ENCODE measurements at regions not wholly inside any gene's neighbourhood (a gene's known extent, or its start where the extent isn't known, plus 50 kb on each side); places are given as distances from the start of the nearest gene placed in this dataset.
"Not testable (repeated sequence)": the region's sequence is repeated elsewhere in the genome, so short reads cannot be mapped to it uniquely, and the experiment has no call there.

GRCh38 chrX:46366381-46367207, 178.6 kb downstream of the ZNF674 start:
- DNase-seq (ENCODE audit: low read depth in 2 of 2) = no peak

GRCh38 chrX:46354481-46354880, 190.7 kb downstream of the ZNF674 start:
- DNase-seq (ENCODE audit: low read depth in 2 of 2) = no peak

- no peak for DNase-seq (ENCODE audit: low read depth in 2 of 2)
Observed at GRCh38 chrX:46341767-46342322, 203.4 kb downstream of the ZNF674 start.

- no peak for DNase-seq (ENCODE audit: low read depth in 2 of 2)
Observed at GRCh38 chrX:46340696-46341095, 204.5 kb downstream of the ZNF674 start.

- no peak for DNase-seq (ENCODE audit: low read depth in 2 of 2)
Observed at GRCh38 chrX:46333550-46333949, 211.7 kb downstream of the ZNF674 start.

- DNase-seq (ENCODE audit: low read depth in 2 of 2) = no peak
Observed at GRCh38 chrX:46330981-46331380, 214.2 kb downstream of the ZNF674 start.

- no peak for DNase-seq (ENCODE audit: low read depth in 2 of 2)
Observed at GRCh38 chrX:46330513-46330912, 214.7 kb downstream of the ZNF674 start.

GRCh38 chrX:46328133-46328532, 217.1 kb downstream of the ZNF674 start:
- no peak for DNase-seq (ENCODE audit: low read depth in 2 of 2)

GRCh38 chrX:46327566-46328115, 217.6 kb downstream of the ZNF674 start:
- DNase-seq (ENCODE audit: low read depth in 2 of 2) = no peak

- no peak for DNase-seq (ENCODE audit: low read depth in 2 of 2)
Observed at GRCh38 chrX:46326161-46326560, 219.1 kb downstream of the ZNF674 start.

- DNase-seq (ENCODE audit: low read depth in 2 of 2) = peak; percentile 44 to 71
Observed at GRCh38 chrX:46325312-46325877, 219.8 kb downstream of the ZNF674 start.

- no peak for DNase-seq (ENCODE audit: low read depth in 2 of 2)
Observed at GRCh38 chrX:46324166-46324565, 221.1 kb downstream of the ZNF674 start.

- not testable (repeated sequence) for DNase-seq (ENCODE audit: low read depth in 2 of 2)
Observed at GRCh38 chrX:46322929-46323328, 222.3 kb downstream of the ZNF674 start.

GRCh38 chrX:46321676-46322075, 223.5 kb downstream of the ZNF674 start:
- DNase-seq (ENCODE audit: low read depth in 2 of 2) = no peak

- no peak for DNase-seq (ENCODE audit: low read depth in 2 of 2)
Observed at GRCh38 chrX:46319750-46320149, 225.5 kb downstream of the ZNF674 start.

- no peak for DNase-seq (ENCODE audit: low read depth in 2 of 2)
Observed at GRCh38 chrX:46318551-46318950, 226.7 kb downstream of the ZNF674 start.

- DNase-seq (ENCODE audit: low read depth in 2 of 2) = no peak
Observed at GRCh38 chrX:46317163-46317562, 228.1 kb downstream of the ZNF674 start.

GRCh38 chrX:46311581-46312120, 233.6 kb downstream of the ZNF674 start:
- DNase-seq (ENCODE audit: low read depth in 2 of 2) = no peak

GRCh38 chrX:46310815-46311497, 234.3 kb downstream of the ZNF674 start:
- no peak for DNase-seq (ENCODE audit: low read depth in 2 of 2)

- no peak for DNase-seq (ENCODE audit: low read depth in 2 of 2)
Observed at GRCh38 chrX:46308110-46308509, 237.1 kb downstream of the ZNF674 start.

- no peak for DNase-seq (ENCODE audit: low read depth in 2 of 2)
Observed at GRCh38 chrX:46306103-46306502, 239.1 kb downstream of the ZNF674 start.

GRCh38 chrX:46305431-46305830, 239.8 kb downstream of the ZNF674 start:
- no peak for DNase-seq (ENCODE audit: low read depth in 2 of 2)
